ENCODE measurements at regions not wholly inside any gene's neighbourhood (a gene's known extent, or its start where the extent isn't known, plus 50 kb on each side); places are given as distances from the start of the nearest gene placed in this dataset.

GRCh38 chr12:87772401-87772800 is 256.8 kb downstream of the C12orf50 start:
- TF ChIP-seq CTCF (IDR thresholded peaks at IDR 0.05; ENCODE audit: low read depth, low read length, poor library complexity, severe bottlenecking) (no peak), EZH2phosphoT487 (IDR thresholded peaks at IDR 0.05; ENCODE audit: borderline replicate concordance, low read length) (no peak)

Data from DOHH2 (cell line).